Eye (tissue), 1 donor: ENCODE measurements at regions not wholly inside any gene's neighbourhood (a gene's known extent, or its start where the extent isn't known, plus 50 kb on each side); places are given as distances from the start of the nearest gene placed in this dataset.
A peak's percentile ranks its signal among the peaks of the same experiment; 100 is the strongest.

Source experiments
- DNase-seq: peaks from one replicate; pipeline ENCODE4 v3.0.0-alpha.2; 2015

- no peak for DNase-seq
Observed at GRCh38 chr2:23326330-23326729, 58.6 kb upstream of the KLHL29 start.

GRCh38 chr2:23327416-23327815 is 57.6 kb upstream of the KLHL29 start:
- DNase-seq: peak; percentile 57

GRCh38 chr2:23327887-23328286 is 57.1 kb upstream of the KLHL29 start:
- DNase-seq: no peak

- peak; percentile 45 for DNase-seq
Observed at GRCh38 chr2:23330214-23330613, 54.8 kb upstream of the KLHL29 start.
